HPDE6-E6E7 (cell line): ENCODE measurements at regions not wholly inside any gene's neighbourhood (a gene's known extent, or its start where the extent isn't known, plus 50 kb on each side); places are given as distances from the start of the nearest gene placed in this dataset.
"Not testable (repeated sequence)": the region's sequence is repeated elsewhere in the genome, so short reads cannot be mapped to it uniquely, and the experiment has no call there.

Experiments
- DNase-seq: peaks from one replicate; pipeline ENCODE4 v3.0.0; 2011; ENCODE audit warnings: missing footprints; ENCODE audit errors: extremely low spot score

DNA sequence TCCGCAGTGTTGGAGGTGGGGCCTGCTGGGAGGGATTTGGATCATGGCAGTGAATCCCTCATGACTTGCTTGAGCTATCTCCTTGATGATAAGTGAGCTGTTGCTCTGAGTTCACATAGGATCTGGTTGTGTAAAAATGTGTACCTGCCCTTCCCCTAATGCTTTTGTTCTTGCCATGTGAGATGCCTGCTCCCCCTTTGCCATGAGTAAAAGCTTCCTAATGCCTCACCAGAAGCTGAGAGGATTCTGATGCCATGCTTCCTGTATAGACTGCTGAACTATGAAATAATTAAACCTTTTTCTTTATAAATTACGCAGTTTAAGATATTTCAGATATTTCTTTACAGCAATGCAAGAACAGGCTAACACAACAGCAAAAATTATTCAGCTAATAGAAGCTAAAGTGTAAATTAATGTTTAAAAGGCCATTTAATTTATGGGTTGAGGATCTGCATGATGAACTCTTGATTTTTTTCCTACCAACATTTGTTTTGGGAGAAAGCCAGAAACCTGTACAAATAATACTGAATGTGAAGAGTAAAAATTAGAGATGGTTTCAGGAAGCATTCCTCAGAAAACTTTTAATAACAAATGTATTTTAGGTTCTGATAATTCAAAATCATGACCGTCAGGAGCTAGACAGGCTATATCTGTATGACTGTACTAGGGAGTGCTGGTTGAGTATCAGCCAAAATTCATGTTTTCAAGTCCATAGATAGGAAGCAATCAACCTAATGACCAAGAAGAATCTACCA is 177.5 kb upstream of the GRIA4 start:
- DNase-seq, result no peak

DNA sequence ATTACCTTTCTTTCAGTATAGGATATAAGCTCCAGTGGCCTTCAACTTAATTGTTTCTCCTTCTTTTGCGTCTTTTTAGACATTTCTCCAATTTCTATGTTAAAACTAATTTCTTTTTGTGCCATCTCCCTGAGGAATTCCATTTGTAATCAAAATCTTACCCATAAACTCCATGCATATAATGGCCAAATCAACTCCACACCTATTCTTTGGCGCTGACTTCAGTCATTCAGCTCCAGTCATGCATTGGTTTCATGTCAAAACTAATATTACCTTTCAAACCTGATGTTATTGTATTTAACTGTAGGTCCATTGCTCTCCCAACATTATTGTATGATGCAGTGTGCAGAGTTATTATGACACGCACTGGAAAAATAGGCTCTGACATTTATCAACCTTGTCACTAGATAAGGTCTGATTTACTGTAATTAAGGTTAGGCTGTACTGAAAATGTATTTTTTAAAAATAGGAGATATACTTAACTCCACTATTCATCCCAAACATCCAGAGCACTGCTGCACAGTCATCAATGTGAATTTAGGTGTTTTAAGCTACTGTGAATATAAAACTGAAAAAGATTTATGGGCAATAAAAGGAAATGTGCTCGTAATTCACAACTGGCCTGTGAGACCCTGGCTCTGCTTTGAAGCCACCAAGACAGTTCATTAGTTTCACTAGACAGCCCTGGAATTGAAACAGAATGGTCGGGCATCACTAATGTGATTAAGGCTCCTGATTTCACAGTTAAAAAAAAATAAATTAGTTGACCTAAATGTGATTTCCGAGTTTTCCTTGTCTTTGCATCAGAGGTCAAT is 180.6 kb upstream of the GRIA4 start:
- no peak for DNase-seq

GRCh38 chr11:105407101-105407500 is 202.8 kb upstream of the GRIA4 start:
- DNase-seq, result no peak

DNA sequence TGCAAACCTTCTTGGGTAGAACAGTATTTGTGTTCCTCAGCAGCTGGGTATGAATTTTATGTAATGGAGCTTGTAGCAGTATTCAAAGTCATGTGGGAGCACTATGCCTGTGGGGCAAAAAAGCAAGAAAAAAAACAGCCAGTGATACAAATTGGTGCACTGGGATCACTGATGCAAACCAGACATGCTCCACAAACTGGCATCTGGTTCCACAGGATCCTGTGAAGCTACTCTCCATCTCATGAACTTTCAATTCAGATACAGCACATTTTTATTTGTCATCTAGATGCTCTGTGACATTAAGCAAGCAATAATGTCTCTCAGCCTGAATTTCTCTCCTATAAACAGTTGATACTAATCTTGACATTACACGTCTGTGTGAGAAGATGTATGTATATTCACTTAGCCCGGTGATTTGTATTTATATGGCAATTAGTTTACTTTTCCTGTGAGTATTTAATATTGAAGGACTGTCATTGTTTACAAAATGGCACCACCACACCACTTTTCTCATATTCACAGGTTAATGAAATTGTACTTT is 208.5 kb upstream of the GRIA4 start:
- DNase-seq, result no peak

- DNase-seq, result no peak
Observed at GRCh38 chr11:105399511-105399910, 210.4 kb upstream of the GRIA4 start.

GRCh38 chr11:105398636-105399035 is 211.2 kb upstream of the GRIA4 start:
- DNase-seq, result no peak

DNA sequence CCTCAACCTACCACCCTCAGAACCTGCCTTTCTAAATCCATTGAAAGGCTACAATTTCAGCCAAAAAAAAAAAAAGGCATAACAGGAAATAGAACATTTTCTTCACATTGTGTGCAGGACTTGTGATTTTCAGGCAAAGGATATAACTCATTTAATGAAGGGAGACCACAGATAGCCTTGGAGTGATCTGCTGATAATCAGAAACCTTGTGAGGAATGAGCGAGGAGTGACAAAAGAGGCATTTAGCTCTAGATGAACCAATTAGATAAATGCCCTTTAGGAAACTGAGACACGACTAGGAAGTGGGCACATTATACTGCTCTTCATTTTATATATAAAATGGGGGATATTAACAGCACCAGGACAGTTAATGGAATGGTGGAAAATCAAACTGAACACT is 216.5 kb upstream of the GRIA4 start:
- DNase-seq, result no peak

GRCh38 chr11:105392556-105392955 is 217.3 kb upstream of the GRIA4 start:
- no peak for DNase-seq

DNA sequence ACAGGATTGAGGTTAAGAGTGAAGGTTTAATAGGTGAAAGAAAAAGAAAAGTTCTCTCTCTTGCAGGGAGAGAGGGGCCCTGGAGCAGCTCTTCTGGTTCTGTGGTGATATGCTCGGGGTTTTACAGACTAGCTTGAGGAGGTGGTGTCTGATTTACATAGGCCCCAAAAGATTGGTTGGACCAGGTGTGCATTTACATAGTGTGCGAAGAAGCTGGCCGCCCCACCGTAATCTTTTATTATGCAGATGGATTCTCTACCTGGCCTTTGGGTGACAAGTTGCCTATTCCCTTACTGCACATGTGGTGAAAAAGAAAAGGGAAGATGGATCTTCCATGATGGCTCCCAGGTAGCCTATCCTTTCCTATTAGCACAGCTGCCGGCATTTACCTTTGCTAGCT is 219.9 kb upstream of the GRIA4 start:
- DNase-seq, result no peak

DNA sequence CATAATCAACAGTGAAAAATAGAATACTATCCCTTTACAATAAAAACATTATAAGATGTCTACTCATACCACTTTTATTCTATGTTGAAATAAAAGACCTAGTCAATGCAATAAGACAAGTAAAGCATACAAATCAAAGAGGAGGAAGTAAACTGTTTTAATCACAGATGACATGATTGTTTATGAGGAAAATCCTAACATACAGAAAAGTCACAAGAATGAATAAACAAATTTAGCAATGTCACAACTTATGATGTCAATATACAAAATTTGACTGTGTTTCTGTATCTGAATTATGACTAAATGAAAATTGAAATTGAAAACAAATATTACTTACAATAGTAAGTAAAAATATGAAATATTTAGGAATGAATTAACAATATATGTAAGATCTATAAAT is 221.9 kb upstream of the GRIA4 start:
- DNase-seq, result no peak

GRCh38 chr11:105381941-105382340 is 227.9 kb upstream of the GRIA4 start:
- no peak for DNase-seq

DNA sequence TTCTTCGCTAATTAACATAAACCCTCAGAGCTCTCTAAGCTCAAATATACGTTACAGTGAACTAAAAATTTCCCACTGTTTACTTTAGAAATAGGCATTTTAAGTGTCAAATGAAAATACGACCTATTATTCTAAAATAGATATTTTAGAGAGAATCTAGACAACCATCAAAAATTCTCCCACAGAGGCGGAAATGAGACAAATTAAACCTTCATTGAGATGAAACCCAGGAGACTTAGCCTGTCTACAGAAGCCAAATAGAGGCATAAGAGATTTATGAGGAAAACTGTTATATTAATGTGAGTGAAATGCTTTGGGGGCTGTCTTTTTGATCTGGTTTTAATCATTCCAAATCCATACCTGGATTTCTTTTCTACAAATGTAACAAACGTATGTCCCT is 232.0 kb upstream of the GRIA4 start:
- no peak for DNase-seq

- DNase-seq, result no peak
Observed at GRCh38 chr11:105372206-105372605, 232.6 kb upstream of the CARD18 start.

GRCh38 chr11:105371311-105371710 is 231.7 kb upstream of the CARD18 start:
- DNase-seq, result no peak

DNA sequence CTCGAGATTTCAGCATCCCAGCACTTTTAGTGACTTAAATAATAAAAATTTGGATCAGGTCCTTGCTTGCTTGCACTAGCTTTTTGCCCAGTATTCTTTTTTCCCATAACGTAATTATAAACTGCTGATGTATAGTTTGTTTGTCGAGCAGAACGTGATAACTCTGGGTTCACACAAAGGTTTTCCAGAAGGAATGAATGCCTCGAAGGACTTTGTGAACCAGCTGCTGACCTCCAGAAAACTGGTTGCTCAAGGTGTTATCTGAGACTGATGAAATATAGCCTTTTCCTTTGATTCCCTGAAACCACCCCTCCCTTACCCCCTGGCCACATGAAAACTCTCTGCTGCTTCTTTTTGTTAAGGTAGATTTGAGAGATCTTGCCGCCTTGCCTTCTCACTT is 229.1 kb upstream of the CARD18 start:
- no peak for DNase-seq

- no peak for DNase-seq
Observed at GRCh38 chr11:105367129-105367528, 227.6 kb upstream of the CARD18 start.

DNA sequence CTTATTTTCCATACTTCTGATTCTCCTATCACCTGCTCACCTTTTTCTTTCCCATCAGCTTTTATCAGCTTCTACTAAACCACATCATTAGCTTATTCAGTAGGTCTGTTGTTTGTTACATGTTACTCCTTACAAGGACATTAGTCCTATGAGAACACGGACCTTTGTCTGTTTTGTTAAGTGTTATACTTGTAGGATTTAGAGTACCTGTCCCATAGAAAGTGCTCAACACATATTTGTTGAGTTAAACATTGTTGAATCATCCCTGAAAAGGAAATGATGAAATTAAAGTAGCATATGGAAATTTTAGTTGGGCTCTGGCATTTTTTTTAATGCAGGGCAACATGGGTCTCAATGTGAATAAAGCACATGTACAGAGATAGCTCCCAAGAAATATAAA is 222.1 kb upstream of the CARD18 start:
- DNase-seq, result no peak

DNA sequence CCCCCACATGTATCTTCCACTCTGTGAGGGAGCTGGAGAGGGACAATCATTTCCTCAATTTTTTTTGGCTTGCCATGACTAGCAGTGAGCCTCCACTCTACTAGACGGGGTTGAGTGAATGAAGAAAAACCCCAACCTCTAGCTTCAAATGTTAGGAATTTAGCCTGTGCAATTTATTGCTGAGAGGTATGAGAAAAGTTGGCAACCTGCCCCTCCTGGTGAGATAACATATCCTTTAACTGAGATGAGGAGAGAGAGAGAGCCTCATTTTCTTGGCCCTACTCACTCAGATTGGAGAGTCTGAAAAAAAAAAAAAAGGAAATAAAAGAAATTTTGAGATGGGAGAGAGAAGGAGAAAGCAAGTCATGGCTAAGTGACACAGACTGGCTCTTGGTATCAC is 218.2 kb upstream of the CARD18 start:
- no peak for DNase-seq

GRCh38 chr11:105357146-105357545 is 217.6 kb upstream of the CARD18 start:
- no peak for DNase-seq

GRCh38 chr11:105349867-105350266 is 210.3 kb upstream of the CARD18 start:
- not testable (repeated sequence) for DNase-seq

DNA sequence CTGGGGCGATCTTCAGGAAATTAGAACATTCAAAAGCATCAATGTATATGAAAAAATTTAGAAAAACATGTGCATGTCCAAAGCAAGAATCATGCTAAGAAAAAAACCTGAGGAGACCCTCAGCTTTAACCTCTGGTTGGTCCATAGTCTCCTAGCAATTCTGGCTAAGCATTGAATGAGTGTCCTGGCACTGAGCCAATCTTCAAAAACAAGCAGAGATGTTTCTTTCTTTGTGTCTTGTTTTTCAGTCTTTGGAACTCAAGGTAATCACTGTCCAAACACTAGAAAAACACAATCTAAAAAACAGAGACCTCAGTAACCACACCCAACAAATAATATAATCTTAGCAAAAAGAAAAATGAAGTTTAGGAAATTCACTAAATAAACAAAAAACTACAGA is 205.4 kb upstream of the CARD18 start:
- no peak for DNase-seq

GRCh38 chr11:105334025-105334714 is 194.6 kb upstream of the CARD18 start:
- DNase-seq, result no peak
